Adipocyte (in vitro differentiated cells): ENCODE measurements at regions not wholly inside any gene's neighbourhood (a gene's known extent, or its start where the extent isn't known, plus 50 kb on each side); places are given as distances from the start of the nearest gene placed in this dataset.

Experiments used
- DNase-seq: peaks from one replicate; pipeline ENCODE4 v3.0.0-alpha.2; 2015; ENCODE audit warnings: low read depth
- H3K27me3 ChIP-seq: replicated peaks from 2 replicates; pipeline ENCODE4 v1.7.0; 2013; ENCODE audit warnings: mild to moderate bottlenecking, low read length, moderate library complexity; ENCODE audit not compliant: control insufficient read depth, insufficient read depth
- H3K36me3 ChIP-seq: 2 replicates; pipeline ENCODE4 v1.7.0; 2013; ENCODE audit warnings: low read length, mild to moderate bottlenecking, moderate library complexity; ENCODE audit not compliant: control insufficient read depth, insufficient read depth, severe bottlenecking
- H3K4me1 ChIP-seq: 2 replicates; pipeline ENCODE4 v1.7.0; 2013; ENCODE audit warnings: mild to moderate bottlenecking, low read length, moderate library complexity; ENCODE audit not compliant: control insufficient read depth, insufficient read depth
- H3K4me3 ChIP-seq: 2 replicates; pipeline ENCODE4 v1.7.0; 2013; ENCODE audit warnings: mild to moderate bottlenecking, low read length, moderate library complexity
- H3K9ac ChIP-seq: 2 replicates; pipeline ENCODE4 v1.7.0; 2013; ENCODE audit warnings: mild to moderate bottlenecking, low read length, moderate library complexity
- H3K9me3 ChIP-seq: 2 replicates; pipeline ENCODE4 v1.7.0; 2013; ENCODE audit warnings: mild to moderate bottlenecking, low read length, moderate library complexity; ENCODE audit not compliant: control insufficient read depth

GRCh38 chr1:101108111-101108500 lies 82.5 kb upstream of the DPH5 start:
- H3K9me3 ChIP-seq = no peaks in the 10 kb centered on the region
- no peak for DNase-seq
- no peaks in the 10 kb centered on the region for H3K36me3 ChIP-seq
- H3K4me3 ChIP-seq = no peak overlapping the region
- peaks cover 12% of the 10 kb centered on the region for H3K27me3 ChIP-seq
- no peak overlapping the region for H3K9ac ChIP-seq
- H3K4me1 ChIP-seq = peaks cover 16% of the 10 kb centered on the region

- no peak for DNase-seq
These were observed 82.0 kb upstream of the DPH5 start for GRCh38 chr1:101107496-101108110.

GRCh38 chr1:101105877-101106276 lies 80.3 kb upstream of the DPH5 start:
- no peaks in the 10 kb centered on the region for H3K36me3 ChIP-seq
- no peak overlapping the region for H3K4me3 ChIP-seq
- H3K4me1 ChIP-seq = peaks cover 16% of the 10 kb centered on the region
- H3K27me3 ChIP-seq = peaks cover 11% of the 10 kb centered on the region
- H3K9ac ChIP-seq = no peak overlapping the region
- peak; percentile 69 for DNase-seq
- H3K9me3 ChIP-seq = no peaks in the 10 kb centered on the region

More at GRCh38 chr1:101107496-101108110, 82.0 kb upstream of the DPH5 start:
- Histone ChIP-seq H3K9me3 (no peaks in the 10 kb centered on the region), H3K4me3 (no peak overlapping the region), H3K9ac (no peak overlapping the region), H3K36me3 (no peaks in the 10 kb centered on the region), H3K27me3 (peaks cover 12% of the 10 kb centered on the region), H3K4me1 (peaks cover 16% of the 10 kb centered on the region)

GRCh38 chr1:101102426-101103156 lies 77.0 kb upstream of the DPH5 start:
- peak; percentile 13 for DNase-seq
- H3K27me3 ChIP-seq = no peaks in the 10 kb centered on the region
- H3K4me3 ChIP-seq = no peak overlapping the region
- H3K4me1 ChIP-seq = peaks cover 16% of the 10 kb centered on the region
- H3K9ac ChIP-seq = no peak overlapping the region
- H3K9me3 ChIP-seq = no peaks in the 10 kb centered on the region
- H3K36me3 ChIP-seq = no peaks in the 10 kb centered on the region

GRCh38 chr1:101101360-101101759 lies 75.8 kb upstream of the DPH5 start:
- Histone ChIP-seq H3K4me3 (no peak overlapping the region), H3K4me1 (peaks cover 11% of the 10 kb centered on the region), H3K9ac (no peak overlapping the region), H3K27me3 (no peaks in the 10 kb centered on the region), H3K9me3 (no peaks in the 10 kb centered on the region), H3K36me3 (no peaks in the 10 kb centered on the region)
- DNase-seq = peak; percentile 40

GRCh38 chr1:101100674-101101073 lies 75.1 kb upstream of the DPH5 start:
- H3K9ac ChIP-seq = no peak overlapping the region
- no peak overlapping the region for H3K4me3 ChIP-seq
- no peaks in the 10 kb centered on the region for H3K9me3 ChIP-seq
- no peaks in the 10 kb centered on the region for H3K27me3 ChIP-seq
- no peaks in the 10 kb centered on the region for H3K36me3 ChIP-seq
- H3K4me1 ChIP-seq = peaks cover 5% of the 10 kb centered on the region
- DNase-seq = no peak

GRCh38 chr1:101098907-101099306 lies 73.3 kb upstream of the DPH5 start:
- Histone ChIP-seq H3K4me1 (no peaks in the 10 kb centered on the region), H3K4me3 (no peak overlapping the region)
- no peak for DNase-seq

GRCh38 chr1:101098327-101098726 lies 72.7 kb upstream of the DPH5 start:
- DNase-seq = no peak
- H3K9me3 ChIP-seq = no peaks in the 10 kb centered on the region
- H3K4me1 ChIP-seq = no peaks in the 10 kb centered on the region
- H3K4me3 ChIP-seq = no peak overlapping the region
- H3K36me3 ChIP-seq = no peaks in the 10 kb centered on the region
- no peak overlapping the region for H3K9ac ChIP-seq
- H3K27me3 ChIP-seq = no peaks in the 10 kb centered on the region

More at GRCh38 chr1:101098907-101099306, 73.3 kb upstream of the DPH5 start:
- Histone ChIP-seq H3K9ac (no peak overlapping the region), H3K9me3 (no peaks in the 10 kb centered on the region), H3K27me3 (no peaks in the 10 kb centered on the region), H3K36me3 (no peaks in the 10 kb centered on the region)

- Histone ChIP-seq H3K36me3 (peaks cover 4% of the 10 kb centered on the region), H3K4me1 (no peaks in the 10 kb centered on the region), H3K9me3 (no peaks in the 10 kb centered on the region), H3K4me3 (no peak overlapping the region), H3K9ac (no peak overlapping the region), H3K27me3 (no peaks in the 10 kb centered on the region)
- DNase-seq = no peak
These were observed 64.2 kb upstream of the DPH5 start for GRCh38 chr1:101089613-101090338.

- Histone ChIP-seq H3K4me3 (no peak overlapping the region), H3K9ac (no peak overlapping the region), H3K36me3 (peaks cover 4% of the 10 kb centered on the region), H3K9me3 (no peaks in the 10 kb centered on the region), H3K4me1 (no peaks in the 10 kb centered on the region), H3K27me3 (no peaks in the 10 kb centered on the region)
- DNase-seq = no peak
These were observed 62.8 kb upstream of the DPH5 start for GRCh38 chr1:101088431-101088830.

GRCh38 chr1:101086783-101087182 lies 61.2 kb upstream of the DPH5 start:
- peaks cover 4% of the 10 kb centered on the region for H3K36me3 ChIP-seq
- no peak overlapping the region for H3K4me3 ChIP-seq
- DNase-seq = no peak
- H3K4me1 ChIP-seq = no peaks in the 10 kb centered on the region
- H3K9me3 ChIP-seq = no peaks in the 10 kb centered on the region
- H3K27me3 ChIP-seq = no peaks in the 10 kb centered on the region
- no peak overlapping the region for H3K9ac ChIP-seq
